OCI-LY7 (cell line): ENCODE measurements at regions not wholly inside any gene's neighbourhood (a gene's known extent, or its start where the extent isn't known, plus 50 kb on each side); places are given as distances from the start of the nearest gene placed in this dataset.

ENCODE experiments used
- BruUV-seq: library from RNA; stranded (reverse); fragments of 400-500 nt; replicated peaks from 2 replicates; lab custom pipeline; 2021; lab: Mats Ljungman, UMichigan
- CTCF ChIA-PET: fragments of 300-600 bp; sonication (Branson Sonifier 250); formaldehyde crosslinking; loops from one replicate; lab custom pipeline; 2022; ENCODE audit warnings: antibody characterized with exemption; ENCODE audit not compliant: unreplicated experiment; lab: Charles Lee
- POLR2A ChIA-PET: fragments of 300-600 bp; sonication (Branson Sonifier 250); formaldehyde crosslinking; loops from one replicate; lab custom pipeline; 2022; ENCODE audit warnings: antibody characterized with exemption; lab: Charles Lee
- DNase-seq: peaks from one replicate; pipeline ENCODE4 v3.0.0-alpha.2; 2015; ENCODE audit warnings: low spot score
- H2AFZ ChIP-seq: fragments of 200-600 bp; sonication (generic), shearing (Covaris generic); 2 replicates; pipeline ENCODE4 v1.6.1; 2014; ENCODE audit warnings: mild to moderate bottlenecking, antibody characterized with exemption, low read length, moderate library complexity
- H3K27ac ChIP-seq: fragments of 200-600 bp; sonication (generic); 2 replicates; pipeline ENCODE4 v1.5.1; 2014; ENCODE audit warnings: mixed run types, low read depth, mild to moderate bottlenecking, moderate library complexity, low read length, inconsistent platforms; ENCODE audit not compliant: poor library complexity, severe bottlenecking
- H3K36me3 ChIP-seq: fragments of 200-600 bp; sonication (generic); 2 replicates; pipeline ENCODE4 v1.6.1; 2014; ENCODE audit warnings: mild to moderate bottlenecking, antibody characterized with exemption, low read length, moderate library complexity, mixed read lengths; ENCODE audit not compliant: insufficient read depth
- H3K4me1 ChIP-seq: fragments of 200-600 bp; sonication (generic); 2 replicates; pipeline ENCODE4 v1.5.1; 2014; ENCODE audit warnings: mild to moderate bottlenecking, low read length; ENCODE audit not compliant: insufficient read depth, poor library complexity, severe bottlenecking
- H3K4me2 ChIP-seq: fragments of 200-600 bp; sonication (generic); 2 replicates; pipeline ENCODE4 v1.6.1; 2014; ENCODE audit warnings: mild to moderate bottlenecking, low read length
- H3K4me3 ChIP-seq: fragments of 200-600 bp; sonication (generic); 2 replicates; pipeline ENCODE4 v1.5.1; 2014; ENCODE audit warnings: mild to moderate bottlenecking, low read depth, low read length; ENCODE audit not compliant: poor library complexity, severe bottlenecking
- H3K79me2 ChIP-seq: fragments of 200-600 bp; sonication (generic); 2 replicates; pipeline ENCODE4 v1.6.1; 2016; ENCODE audit warnings: low read depth, mild to moderate bottlenecking, low read length, moderate library complexity, mixed read lengths; ENCODE audit not compliant: insufficient read depth
- H3K9me2 ChIP-seq: fragments of 200-600 bp; sonication (generic); 2 replicates; pipeline ENCODE4 v1.6.1; 2016; ENCODE audit warnings: mild to moderate bottlenecking, low read length, mixed read lengths; ENCODE audit not compliant: insufficient read depth
- H3K9me3 ChIP-seq: fragments of 200-600 bp; sonication (generic); 2 replicates; pipeline ENCODE4 v1.6.1; 2014; ENCODE audit warnings: mild to moderate bottlenecking, mixed run types, low read length, mixed read lengths
- H4K20me1 ChIP-seq: fragments of 200-600 bp; sonication (generic); 2 replicates; pipeline ENCODE4 v1.6.1; 2014; ENCODE audit warnings: mild to moderate bottlenecking, antibody characterized with exemption, low read length, moderate library complexity, mixed read lengths; ENCODE audit not compliant: insufficient read depth
- CTCF ChIP-seq: fragments of 200-600 bp; sonication (generic); conservative IDR thresholded peaks from 2 replicates; pipeline ENCODE4 v1.5.1; 2014; ENCODE audit warnings: mild to moderate bottlenecking, antibody characterized with exemption, low read length, moderate library complexity, mixed read lengths
- EZH2phosphoT487 ChIP-seq: fragments of 200-600 bp; sonication (generic); IDR thresholded peaks from 2 replicates; pipeline ENCODE4 v1.6.1; 2018; ENCODE audit warnings: low read depth, borderline replicate concordance, mild to moderate bottlenecking, mixed run types, antibody characterized with exemption, low read length, moderate library complexity, mixed read lengths
- intact Hi-C: fragments of 100-400 bp; cut with micrococcal nuclease; formaldehyde crosslinking; loops from one replicate; pipeline ENCODE4 v1.10.0; 2022; ENCODE audit not compliant: unreplicated experiment

- Histone ChIP-seq H3K9me2 (no peaks in the 10 kb centered on the region), H3K36me3 (no peaks in the 10 kb centered on the region), H3K79me2 (no peaks in the 10 kb centered on the region), H2AFZ (no peak overlapping the region), H3K4me2 (no peak overlapping the region), H3K4me3 (no peak overlapping the region), H3K9me3 (no peaks in the 10 kb centered on the region), H4K20me1 (no peaks in the 10 kb centered on the region), H3K4me1 (no peaks in the 10 kb centered on the region), H3K27ac (no peak overlapping the region)
- TF ChIP-seq EZH2phosphoT487 = no peak
- no peak for TF ChIP-seq CTCF
- no peak for DNase-seq
- ChIA-PET POLR2A (no interaction called here), CTCF (interaction anchor here (0.7 kb wide), 2 partner anchors 37 to 105 kb away, joined by 3 to 5 read pairs; no protein-coding TSS in a partner anchor)
- intact Hi-C loops = no loop called here
- no TSS peak for BruUV-seq
These were observed 102.6 kb downstream of the GLUL start for GRCh38 chr1:182288749-182289604.

GRCh38 chr1:182286761-182287160, 104.8 kb downstream of the GLUL start:
- CTCF ChIA-PET = no interaction called here
- POLR2A ChIA-PET = interaction anchor here (0.6 to 0.7 kb wide), 2 partner anchors 16 to 840 kb away, joined by 3 to 4 read pairs; no protein-coding TSS in a partner anchor
- no peaks in the 10 kb centered on the region for H3K4me1 ChIP-seq
- H3K9me3 ChIP-seq = no peaks in the 10 kb centered on the region
- no peaks in the 10 kb centered on the region for H4K20me1 ChIP-seq
- H3K36me3 ChIP-seq = no peaks in the 10 kb centered on the region
- H3K79me2 ChIP-seq = no peaks in the 10 kb centered on the region
- DNase-seq = no peak
- H3K4me2 ChIP-seq = no peak overlapping the region
- TF ChIP-seq CTCF (no peak), EZH2phosphoT487 (no peak)
- H2AFZ ChIP-seq = no peak overlapping the region
- H3K9me2 ChIP-seq = no peaks in the 10 kb centered on the region
- intact Hi-C loops = no loop called here
- H3K27ac ChIP-seq = no peak overlapping the region
- no peak overlapping the region for H3K4me3 ChIP-seq
- no TSS peak for BruUV-seq
